CD4-positive, alpha-beta memory T cell (primary cell): ENCODE measurements at regions not wholly inside any gene's neighbourhood (a gene's known extent, or its start where the extent isn't known, plus 50 kb on each side); places are given as distances from the start of the nearest gene placed in this dataset.

ENCODE experiments used
- CTCF ChIA-PET: fragments of 350-600 bp; sonication (Branson Sonifier 250); formaldehyde crosslinking; loops from one replicate; lab custom pipeline; 2021; ENCODE audit warnings: inconsistent platforms; ENCODE audit not compliant: partially characterized antibody; lab: Charles Lee
- POLR2A ChIA-PET: fragments of 350-600 bp; sonication (Branson Sonifier 250); formaldehyde crosslinking; loops from one replicate; lab custom pipeline; 2021; ENCODE audit not compliant: partially characterized antibody; lab: Charles Lee
- DNase-seq, 5 donors: peaks; one replicate each; pipeline versions ENCODE4 v3.0.0 to v3.0.0-alpha.2; 2020 to 2022; ENCODE audit warnings: mixed read lengths in 1 of 5
- H3K27ac ChIP-seq: one replicate; pipeline ENCODE4 v1.7.0; 2013; ENCODE audit warnings: low read depth, low read length
- H3K27me3 ChIP-seq: 2 replicates; pipeline ENCODE4 v1.7.0; 2013; ENCODE audit warnings: mild to moderate bottlenecking, low read length, moderate library complexity; ENCODE audit not compliant: insufficient read depth
- H3K36me3 ChIP-seq: 2 replicates; pipeline ENCODE4 v1.7.0; 2013; ENCODE audit warnings: mild to moderate bottlenecking, low read length, moderate library complexity; ENCODE audit not compliant: insufficient read depth
- H3K4me1 ChIP-seq: 2 replicates; pipeline ENCODE4 v1.7.0; 2013; ENCODE audit warnings: mild to moderate bottlenecking, low read length, moderate library complexity; ENCODE audit not compliant: insufficient read depth
- H3K4me3 ChIP-seq, 2 donors: one replicate each; pipeline ENCODE4 v1.7.0; 2013; ENCODE audit warnings: low read length in 2 of 2, mild to moderate bottlenecking in 1 of 2
- H3K9me3 ChIP-seq, 2 donors: one replicate each; pipeline ENCODE4 v1.7.0; 2013; ENCODE audit warnings: low read length in 2 of 2, control low read depth in 1 of 2; ENCODE audit not compliant: control insufficient read depth in 1 of 2
- H3K27ac Mint-ChIP-seq, 7 donors: one replicate each; pipeline ENCODE4 v1.8.0; 2020 to 2021; ENCODE audit warnings: mixed read lengths in 7 of 7, mild to moderate bottlenecking in 6 of 7, inconsistent platforms in 3 of 7, moderate library complexity in 3 of 7
- H3K27me3 Mint-ChIP-seq, 2 donors: one replicate each; pipeline ENCODE4 v1.8.0; 2020 to 2021; ENCODE audit warnings: mixed read lengths in 2 of 2
- H3K36me3 Mint-ChIP-seq, 2 donors: one replicate each; pipeline ENCODE4 v1.8.0; 2020 to 2021; ENCODE audit warnings: mixed read lengths in 2 of 2, inconsistent platforms in 1 of 2, mild to moderate bottlenecking in 1 of 2
- H3K4me1 Mint-ChIP-seq, 4 donors: one replicate each; pipeline ENCODE4 v1.8.0; 2020 to 2021; ENCODE audit warnings: mixed read lengths in 4 of 4, mild to moderate bottlenecking in 1 of 4
- H3K4me3 Mint-ChIP-seq, 8 donors: one replicate each; pipeline ENCODE4 v1.8.0; 2020 to 2021; ENCODE audit warnings: mixed read lengths in 8 of 8, mild to moderate bottlenecking in 7 of 8, moderate library complexity in 6 of 8, inconsistent platforms in 3 of 8
- H3K9me3 Mint-ChIP-seq, 8 donors: one replicate each; pipeline ENCODE4 v1.8.0; 2020 to 2021; ENCODE audit warnings: mixed read lengths in 8 of 8, mild to moderate bottlenecking in 5 of 8, inconsistent platforms in 3 of 8, moderate library complexity in 1 of 8
- intact Hi-C: fragments of 100-400 bp; cut with micrococcal nuclease; formaldehyde crosslinking; loops from one replicate; pipeline ENCODE4 v1.15.1; 2023

DNA sequence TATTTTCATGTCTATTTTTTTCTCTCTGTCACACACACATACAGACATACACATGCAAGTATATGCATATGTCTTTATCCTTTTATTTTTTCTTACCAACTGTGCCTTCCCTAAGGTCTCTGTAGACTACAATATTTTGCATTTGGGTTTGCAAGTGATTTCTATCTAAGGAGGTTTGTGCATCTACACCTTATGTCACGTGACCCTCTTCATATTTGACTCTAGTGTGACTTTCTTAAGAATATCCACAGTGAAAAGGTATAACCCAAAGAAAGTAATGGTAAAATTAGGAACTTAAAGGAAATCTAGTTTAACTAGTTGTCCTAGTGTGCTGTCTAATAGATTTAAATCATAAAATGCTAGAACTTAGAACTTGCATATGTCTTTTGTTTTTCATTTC lies 298.8 kb upstream of the LRIG3 start:
- H3K27me3 ChIP-seq = no peaks in the 10 kb centered on the region
- intact Hi-C loops = no loop called here
- H3K27ac ChIP-seq = no peak overlapping the region
- no peaks in the 10 kb centered on the region for H3K4me1 ChIP-seq
- Mint-ChIP-seq H3K27me3 (no peaks in the 10 kb centered on the region), H3K9me3 (peaks cover 0 to 5% (median 0%) of the 10 kb centered on the region in 8 donors), H3K4me1 (no peaks in the 10 kb centered on the region), H3K4me3 (no peak overlapping the region), H3K27ac (no peak overlapping the region), H3K36me3 (no peaks in the 10 kb centered on the region)
- H3K4me3 ChIP-seq = no peak overlapping the region
- ChIA-PET CTCF (no interaction called here), POLR2A (no interaction called here)
- no peaks in the 10 kb centered on the region for H3K9me3 ChIP-seq
- no peaks in the 10 kb centered on the region for H3K36me3 ChIP-seq
- no peak for DNase-seq

DNA sequence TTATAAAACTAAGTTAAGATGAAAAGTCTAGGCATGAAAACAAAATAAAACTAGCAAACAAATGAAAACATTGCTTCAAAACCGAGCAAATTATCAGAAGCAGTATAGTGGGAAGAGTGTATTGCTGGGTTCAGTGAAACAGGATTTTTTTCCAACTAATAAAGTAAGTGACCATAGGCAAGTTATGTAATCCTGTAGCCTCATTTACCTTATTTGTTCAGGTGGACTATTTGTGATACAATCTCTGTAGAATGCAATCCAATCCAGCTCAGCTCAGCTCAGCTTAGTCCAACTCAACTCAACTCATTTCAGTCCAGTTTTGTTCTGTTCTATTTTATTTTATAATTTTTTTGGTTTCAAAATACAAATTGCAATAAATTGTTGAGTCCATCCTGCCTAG lies 276.7 kb upstream of the LRIG3 start:
- Mint-ChIP-seq H3K36me3 (no peaks in the 10 kb centered on the region), H3K4me3 (no peak overlapping the region), H3K27me3 (no peaks in the 10 kb centered on the region), H3K9me3 (peaks cover 0 to 13% (median 2%) of the 10 kb centered on the region in 8 donors), H3K27ac (no peak overlapping the region), H3K4me1 (no peaks in the 10 kb centered on the region)
- Histone ChIP-seq H3K4me3 (no peak overlapping the region), H3K36me3 (no peaks in the 10 kb centered on the region), H3K4me1 (no peaks in the 10 kb centered on the region), H3K27ac (no peak overlapping the region), H3K27me3 (no peaks in the 10 kb centered on the region), H3K9me3 (no peaks in the 10 kb centered on the region)
- ChIA-PET POLR2A (no interaction called here), CTCF (no interaction called here)
- no peak for DNase-seq
- intact Hi-C loops = no loop called here

DNA sequence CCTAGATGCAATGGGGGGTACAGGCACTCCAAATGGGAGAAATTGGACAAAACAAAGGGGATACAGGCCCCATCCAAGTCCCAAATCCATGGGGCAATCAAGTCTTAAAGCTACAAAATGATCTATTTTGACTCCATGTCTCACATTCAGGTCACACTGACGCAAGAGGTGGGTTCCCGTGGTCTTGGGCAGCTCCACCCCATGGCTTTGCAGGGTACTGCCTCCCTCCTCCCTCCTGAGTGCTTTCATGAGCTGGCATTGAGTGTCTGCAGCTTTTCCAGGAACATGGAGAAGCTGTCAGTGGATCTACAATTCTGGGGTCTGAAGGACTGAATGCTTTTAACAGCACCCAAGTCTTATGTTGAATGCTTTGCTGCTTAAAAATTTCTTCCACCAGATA lies 274.5 kb upstream of the LRIG3 start:
- ChIA-PET POLR2A (interaction anchor here (0.6 kb wide), 1 partner anchor 514 kb away, joined by 3 read pairs; no protein-coding TSS in a partner anchor), CTCF (no interaction called here)
- Mint-ChIP-seq H3K4me3 (no peak overlapping the region), H3K9me3 (peaks cover 0 to 13% (median 3%) of the 10 kb centered on the region in 8 donors), H3K36me3 (no peaks in the 10 kb centered on the region), H3K27me3 (no peaks in the 10 kb centered on the region), H3K27ac (no peak overlapping the region), H3K4me1 (no peaks in the 10 kb centered on the region)
- no peaks in the 10 kb centered on the region for H3K9me3 ChIP-seq
- no peak overlapping the region for H3K4me3 ChIP-seq
- no peaks in the 10 kb centered on the region for H3K27me3 ChIP-seq
- no peaks in the 10 kb centered on the region for H3K36me3 ChIP-seq
- no peak for DNase-seq
- H3K27ac ChIP-seq = no peak overlapping the region
- no peaks in the 10 kb centered on the region for H3K4me1 ChIP-seq
- intact Hi-C loops = no loop called here

DNA sequence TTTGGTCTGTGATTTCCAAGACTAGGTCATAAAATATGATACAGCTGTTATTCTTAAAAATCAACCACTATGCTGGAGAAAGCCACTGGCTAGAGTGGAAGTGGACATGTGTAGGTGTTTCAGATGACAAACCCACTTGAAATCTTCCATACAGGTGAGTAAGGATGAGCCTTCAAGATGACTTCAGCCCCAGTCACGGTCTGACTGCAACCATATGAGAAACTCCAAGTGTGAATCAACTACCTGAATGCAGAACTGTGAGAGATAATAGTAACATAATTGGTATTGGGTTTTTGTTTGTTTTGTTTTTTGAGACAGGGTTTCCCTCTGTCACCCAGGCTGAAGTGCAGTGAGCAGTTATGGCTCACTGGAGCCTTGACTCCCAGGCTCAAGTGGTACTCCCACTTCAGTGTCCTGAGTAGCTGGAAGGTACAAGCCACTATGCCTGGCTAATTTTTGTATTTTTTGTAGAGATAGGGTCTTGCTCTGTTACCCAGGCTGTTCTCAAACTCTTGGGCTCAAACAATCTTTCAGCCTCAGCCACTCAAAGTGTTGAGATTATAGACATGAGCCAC lies 273.3 kb upstream of the LRIG3 start:
- no peaks in the 10 kb centered on the region for H3K27me3 ChIP-seq
- no peaks in the 10 kb centered on the region for H3K9me3 ChIP-seq
- peaks cover 0 to 13% (median 3%) of the 10 kb centered on the region in 8 donors for H3K9me3 Mint-ChIP-seq
- no peaks in the 10 kb centered on the region for H3K4me1 Mint-ChIP-seq
- POLR2A ChIA-PET = no interaction called here
- intact Hi-C loops = no loop called here
- no peaks in the 10 kb centered on the region for H3K27me3 Mint-ChIP-seq
- H3K36me3 ChIP-seq = no peaks in the 10 kb centered on the region
- H3K4me3 Mint-ChIP-seq = no peak overlapping the region
- H3K36me3 Mint-ChIP-seq = no peaks in the 10 kb centered on the region
- no peak overlapping the region for H3K27ac ChIP-seq
- CTCF ChIA-PET = no interaction called here
- H3K4me3 ChIP-seq = no peak overlapping the region
- no peaks in the 10 kb centered on the region for H3K4me1 ChIP-seq
- DNase-seq = no peak
- H3K27ac Mint-ChIP-seq = no peak overlapping the region

DNA sequence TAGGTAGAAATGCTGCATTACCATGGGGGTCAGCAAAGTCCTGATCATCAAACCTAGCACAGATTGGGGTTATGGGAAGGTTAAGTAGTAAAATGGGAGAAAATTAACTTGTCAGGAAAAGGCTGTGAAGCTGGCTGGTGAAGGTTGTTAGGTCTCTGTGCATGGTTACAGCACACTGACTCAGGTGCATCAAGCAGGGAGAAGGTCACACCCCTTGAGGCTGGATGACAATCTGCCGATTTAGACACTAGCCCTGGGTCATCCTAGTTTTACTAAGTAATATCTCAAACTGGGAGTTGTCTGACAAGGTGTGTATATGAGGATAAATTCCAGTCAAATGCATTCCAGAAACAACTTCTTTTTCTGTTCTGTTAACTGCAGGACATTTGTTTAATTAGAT lies 271.1 kb upstream of the LRIG3 start:
- no peaks in the 10 kb centered on the region for H3K9me3 ChIP-seq
- Mint-ChIP-seq H3K9me3 (peaks cover 0 to 13% (median 3%) of the 10 kb centered on the region in 8 donors), H3K4me3 (no peak overlapping the region), H3K36me3 (no peaks in the 10 kb centered on the region), H3K27me3 (no peaks in the 10 kb centered on the region), H3K27ac (no peak overlapping the region), H3K4me1 (no peaks in the 10 kb centered on the region)
- no peaks in the 10 kb centered on the region for H3K4me1 ChIP-seq
- H3K36me3 ChIP-seq = no peaks in the 10 kb centered on the region
- no peaks in the 10 kb centered on the region for H3K27me3 ChIP-seq
- POLR2A ChIA-PET = no interaction called here
- DNase-seq = no peak
- CTCF ChIA-PET = no interaction called here
- intact Hi-C loops = no loop called here
- H3K4me3 ChIP-seq = no peak overlapping the region
- no peak overlapping the region for H3K27ac ChIP-seq

DNA sequence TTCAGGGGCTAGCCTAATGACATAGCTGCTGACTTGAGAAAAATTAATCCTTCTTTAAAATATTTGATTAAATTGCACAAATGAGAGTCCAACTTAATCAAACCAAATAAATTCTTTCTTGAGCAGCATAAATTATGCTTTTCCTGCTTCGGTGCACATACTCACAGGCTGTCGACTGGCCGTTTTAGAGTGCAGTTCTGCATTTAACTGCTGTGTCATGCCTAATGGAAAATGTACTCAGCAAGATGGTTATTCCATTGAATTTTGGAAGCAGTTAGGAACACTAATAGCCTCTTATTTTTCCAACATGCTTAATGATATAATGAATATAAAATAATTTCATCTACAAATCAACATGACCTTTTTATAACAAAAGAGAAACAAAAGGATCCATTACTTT lies 266.1 kb upstream of the LRIG3 start:
- no peaks in the 10 kb centered on the region for H3K4me1 Mint-ChIP-seq
- H3K36me3 Mint-ChIP-seq = no peaks in the 10 kb centered on the region
- CTCF ChIA-PET = no interaction called here

DNA sequence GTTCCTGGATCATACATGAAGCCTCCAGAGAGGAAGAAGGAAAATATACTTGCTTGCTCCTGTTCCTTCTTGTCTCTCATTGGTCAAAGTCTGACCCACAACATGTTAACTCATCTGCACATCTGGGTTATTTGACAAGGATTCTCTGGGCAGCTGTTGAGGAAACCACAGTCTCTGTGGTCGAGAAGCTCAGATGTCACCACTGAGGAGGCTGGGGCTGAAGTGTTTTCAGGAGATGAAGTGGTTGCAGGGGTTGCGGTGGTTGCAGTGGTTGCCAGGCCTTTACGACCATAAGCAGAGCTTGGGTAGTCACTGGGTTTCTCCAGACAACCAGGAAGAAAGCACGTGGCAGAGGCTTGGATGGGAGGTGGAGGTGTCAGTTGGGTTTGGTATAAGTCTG lies 265.0 kb upstream of the LRIG3 start:
- Mint-ChIP-seq H3K9me3 (peaks cover 0 to 3% (median 0%) of the 10 kb centered on the region in 8 donors), H3K4me3 (no peak overlapping the region), H3K36me3 (no peaks in the 10 kb centered on the region), H3K27ac (no peak overlapping the region), H3K27me3 (no peaks in the 10 kb centered on the region), H3K4me1 (no peaks in the 10 kb centered on the region)
- H3K27ac ChIP-seq = no peak overlapping the region
- no peaks in the 10 kb centered on the region for H3K4me1 ChIP-seq
- no peaks in the 10 kb centered on the region for H3K9me3 ChIP-seq
- intact Hi-C loops = no loop called here
- no peaks in the 10 kb centered on the region for H3K27me3 ChIP-seq
- DNase-seq = no peak
- POLR2A ChIA-PET = no interaction called here
- no peaks in the 10 kb centered on the region for H3K36me3 ChIP-seq
- H3K4me3 ChIP-seq = no peak overlapping the region
- CTCF ChIA-PET = no interaction called here

More for the DNA sequence above, 266.1 kb upstream of the LRIG3 start:
- DNase-seq = no peak
- intact Hi-C loops = no loop called here
- Histone ChIP-seq H3K4me1 (no peaks in the 10 kb centered on the region), H3K27me3 (no peaks in the 10 kb centered on the region), H3K36me3 (no peaks in the 10 kb centered on the region), H3K4me3 (no peak overlapping the region), H3K9me3 (no peaks in the 10 kb centered on the region), H3K27ac (no peak overlapping the region)
- Mint-ChIP-seq H3K27me3 (no peaks in the 10 kb centered on the region), H3K27ac (no peak overlapping the region), H3K4me3 (no peak overlapping the region), H3K9me3 (peaks cover 0 to 3% (median 0%) of the 10 kb centered on the region in 8 donors)
- POLR2A ChIA-PET = no interaction called here
